UCSD-AML1 (cell line): ENCODE measurements at regions not wholly inside any gene's neighbourhood (a gene's known extent, or its start where the extent isn't known, plus 50 kb on each side); places are given as distances from the start of the nearest gene placed in this dataset.

Experiments
- DNase-seq: peaks from one replicate; lab custom pipeline; 2025; ENCODE audit not compliant: unreplicated experiment; lab: John Stamatoyannopoulos, UW

DNA sequence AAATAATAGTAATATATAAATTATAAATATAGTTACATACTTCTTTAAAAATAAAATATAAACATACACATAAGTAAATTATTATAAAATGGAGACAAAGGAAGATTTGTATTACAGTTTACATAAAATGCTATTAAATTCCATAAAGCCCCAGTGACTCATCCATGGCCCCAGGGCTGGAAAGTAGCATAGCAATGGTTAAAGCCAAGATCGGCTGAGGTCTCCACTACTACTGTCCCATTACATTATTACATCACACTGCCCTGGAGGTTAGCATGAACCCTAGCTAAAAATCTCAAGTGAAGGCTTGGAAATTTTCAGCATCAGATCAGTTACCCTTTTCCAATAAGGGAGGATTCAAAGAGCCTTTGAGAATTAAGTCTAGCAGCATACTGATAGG lies 936.2 kb downstream of the DSC3 start:
- no peak for DNase-seq

GRCh38 chr18:30103881-30104280 lies 938.7 kb downstream of the DSC3 start:
- DNase-seq: no peak

GRCh38 chr18:30096796-30097195 lies 945.7 kb downstream of the DSC3 start:
- no peak for DNase-seq

GRCh38 chr18:30094556-30094955 lies 948.0 kb downstream of the DSC3 start:
- DNase-seq: no peak

DNA sequence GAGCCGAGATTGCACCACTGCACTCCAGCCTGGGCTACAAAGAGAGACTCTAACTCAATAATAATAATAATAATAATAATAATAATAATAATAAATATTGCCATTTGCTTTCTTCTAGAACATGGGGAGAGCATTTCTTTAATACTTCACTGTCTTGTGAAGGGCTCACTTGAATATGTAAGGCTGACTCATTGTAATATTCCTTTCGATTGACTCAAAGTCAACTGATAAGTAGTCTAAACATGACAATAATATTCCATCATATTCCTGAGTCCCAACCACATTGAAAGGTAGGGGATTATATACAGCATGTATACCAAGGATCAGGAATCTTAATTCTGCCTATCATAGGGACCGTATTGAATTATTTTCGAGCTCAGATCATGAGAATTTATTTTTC lies 949.2 kb downstream of the DSC3 start:
- no peak for DNase-seq

DNA sequence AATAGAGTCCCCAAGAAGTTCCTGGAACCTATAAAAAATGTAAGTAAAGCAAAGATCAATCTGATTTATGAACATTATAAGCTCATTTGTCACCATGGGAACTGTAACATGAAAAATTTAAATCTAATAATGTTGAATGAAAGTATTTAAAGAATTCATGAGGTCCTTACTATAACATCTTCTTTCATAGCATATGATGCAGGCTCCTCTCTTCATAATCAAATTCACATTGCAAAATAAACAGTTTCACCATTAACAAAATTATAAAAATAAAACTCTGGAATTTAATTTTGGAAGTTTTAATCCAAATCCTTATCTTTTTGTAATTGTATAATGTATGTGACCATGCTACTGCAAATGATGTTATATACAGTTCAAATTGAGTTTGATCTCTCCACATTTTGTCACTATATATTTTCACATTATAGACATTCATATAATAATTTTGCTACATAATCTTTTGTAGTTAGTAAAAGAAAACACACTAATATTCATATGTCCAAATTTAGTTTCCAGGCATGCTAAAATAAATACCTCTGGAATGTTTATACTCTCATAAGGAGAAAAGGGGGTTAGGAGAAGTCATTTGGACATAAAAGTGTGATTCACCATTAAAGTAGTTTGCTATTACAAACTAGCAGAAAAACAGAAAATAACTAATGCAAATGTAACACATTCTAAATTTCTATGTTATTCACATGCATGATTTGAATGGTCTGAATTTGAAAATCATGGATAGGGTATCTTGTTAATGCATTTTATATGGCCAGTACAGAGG lies 954.1 kb downstream of the DSC3 start:
- no peak for DNase-seq

GRCh38 chr18:30086351-30086750 lies 956.2 kb downstream of the DSC3 start:
- DNase-seq: no peak

- no peak for DNase-seq
Measured at GRCh38 chr18:30081122-30081521, 961.4 kb downstream of the DSC3 start.

DNA sequence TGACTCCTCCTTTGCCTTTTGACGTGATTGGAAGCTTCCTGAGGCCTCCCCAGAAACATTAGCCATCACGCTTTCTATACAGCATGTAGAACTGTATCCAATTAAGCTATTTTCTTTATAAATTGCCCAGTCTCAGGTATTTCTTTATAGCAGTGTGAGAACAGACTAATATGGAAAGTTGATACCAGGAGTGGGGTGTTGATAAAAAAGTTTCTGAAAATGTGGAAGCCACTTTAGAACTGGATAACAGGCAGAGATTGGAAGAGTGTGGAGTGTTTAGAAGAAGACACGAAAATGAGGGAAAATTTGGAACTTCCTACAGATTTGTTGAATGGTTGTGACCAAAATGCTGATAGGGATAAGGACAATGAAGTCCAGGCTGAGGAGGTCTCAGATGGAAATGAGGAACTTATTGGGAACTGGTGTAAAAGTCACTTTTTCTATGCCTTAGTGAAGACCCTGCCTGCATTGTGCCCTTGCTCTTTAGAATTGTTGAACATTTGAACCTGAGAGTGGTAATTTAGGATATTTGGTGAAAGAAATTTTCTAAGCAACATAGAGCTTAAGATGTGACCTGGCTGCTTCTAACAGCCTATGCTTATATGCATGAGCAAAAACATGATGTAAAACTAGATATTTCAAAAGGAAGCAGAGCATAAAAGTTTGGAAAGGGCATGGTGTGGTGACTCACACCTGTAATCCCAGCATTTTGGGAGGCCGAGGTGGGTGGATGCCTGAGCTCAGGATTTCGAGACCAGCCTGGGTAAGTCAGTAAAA lies 969.7 kb downstream of the DSC3 start:
- no peak for DNase-seq

DNA sequence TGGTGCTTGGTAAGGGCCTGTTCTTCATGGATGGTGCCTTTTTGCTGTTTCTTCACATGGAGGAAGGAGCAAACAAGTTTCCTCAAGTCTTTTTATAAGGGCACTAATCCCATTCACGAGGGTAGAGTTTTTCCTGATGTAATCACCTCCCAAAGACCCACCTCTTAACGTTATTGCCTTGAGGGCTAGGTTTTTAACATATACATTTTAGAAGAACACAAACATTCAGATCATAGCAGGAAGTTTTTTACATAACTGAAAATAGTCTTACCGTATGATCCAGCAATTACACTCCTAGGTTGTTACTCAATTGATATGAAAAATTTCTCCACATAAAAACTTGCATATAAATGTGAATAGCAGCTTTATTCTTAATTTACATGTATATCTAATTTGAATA lies 976.3 kb downstream of the DSC3 start:
- no peak for DNase-seq

DNA sequence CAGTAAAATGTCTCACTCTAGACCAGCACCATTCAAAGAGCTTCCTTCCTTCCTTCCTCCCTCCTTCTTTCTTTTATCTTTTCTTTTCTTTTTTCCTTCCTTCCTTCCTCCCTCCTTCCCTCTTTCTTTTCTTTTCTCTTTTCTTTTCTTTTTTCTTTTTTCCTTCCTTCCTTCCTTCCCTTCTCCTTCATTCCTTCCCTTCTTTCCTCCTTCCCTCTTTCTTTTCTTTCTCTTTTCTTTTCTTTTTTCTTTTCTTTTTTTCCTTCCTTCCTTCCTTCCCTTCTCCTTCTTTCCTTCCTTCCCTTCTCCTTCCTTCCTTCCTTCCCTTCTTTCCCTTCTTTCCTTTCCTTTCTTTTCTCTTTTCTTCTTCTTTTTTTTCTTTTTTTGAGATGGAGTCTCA lies 985.1 kb downstream of the DSC3 start:
- DNase-seq: no peak

DNA sequence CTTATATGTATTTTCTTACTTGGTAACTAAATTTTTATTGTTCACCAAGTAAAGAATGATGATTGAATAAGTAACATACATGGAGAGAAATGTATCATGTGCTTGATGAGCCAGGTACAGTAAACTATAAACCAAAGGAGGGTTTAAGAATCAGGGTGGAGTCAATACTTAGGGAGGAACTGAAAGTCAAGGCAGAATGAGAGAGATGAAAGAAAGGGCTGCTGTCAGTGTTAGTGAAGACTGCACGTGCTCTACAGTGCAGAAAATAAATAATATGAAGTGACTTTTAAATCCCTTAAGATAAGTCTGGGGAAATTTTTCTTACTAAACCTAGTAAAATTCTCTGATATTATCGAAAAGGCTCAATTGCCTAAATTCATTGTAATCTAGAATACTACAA lies 986.0 kb downstream of the DSC3 start:
- DNase-seq: no peak

DNA sequence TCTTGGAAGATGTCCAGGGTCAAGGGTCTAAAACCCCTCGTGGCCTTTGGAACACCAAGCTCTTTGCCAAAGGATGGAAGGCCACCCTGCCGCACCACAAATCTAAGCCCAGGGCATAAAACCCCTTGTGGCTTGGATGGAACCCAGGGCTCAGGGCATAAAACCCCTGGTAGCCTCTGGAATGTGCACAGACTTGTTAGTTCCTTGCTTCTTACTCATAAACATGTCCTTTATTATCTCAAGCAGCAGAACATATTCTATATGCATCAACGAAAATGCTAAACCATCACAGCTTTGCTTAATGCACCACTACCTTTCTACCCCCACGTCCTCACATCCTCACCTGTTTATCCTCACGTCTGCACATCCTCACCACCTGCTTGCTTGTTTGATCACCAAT lies 998.0 kb downstream of the DSC3 start:
- no peak for DNase-seq

- no peak for DNase-seq
Measured at GRCh38 chr18:30039201-30039600, 1003.3 kb downstream of the DSC3 start.

DNA sequence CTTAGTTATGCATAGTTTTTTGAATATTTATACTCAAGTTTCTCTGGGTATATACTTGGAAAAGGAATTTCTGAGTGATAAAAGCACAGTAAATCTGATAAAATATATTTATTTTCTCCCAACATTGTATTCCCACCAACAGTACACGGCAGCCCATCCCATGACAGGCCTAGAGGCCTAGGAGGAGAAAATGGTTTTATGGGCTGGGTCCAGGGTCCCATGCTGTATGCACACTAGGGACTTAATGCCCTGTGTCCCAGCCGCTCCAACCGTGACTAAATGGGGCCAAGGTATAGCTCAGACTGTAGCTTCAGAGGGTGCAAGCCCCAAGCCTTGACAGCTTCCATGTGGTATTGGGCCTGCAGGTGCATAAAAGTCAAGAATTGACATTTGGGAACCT lies 1007.7 kb downstream of the DSC3 start:
- DNase-seq: no peak

GRCh38 chr18:30016179-30016578 lies 1026.4 kb downstream of the DSC3 start:
- DNase-seq: no peak

- no peak for DNase-seq
Measured at GRCh38 chr18:30004965-30005364, 1037.6 kb downstream of the DSC3 start.

- no peak for DNase-seq
Measured at GRCh38 chr18:29982218-29982617, 1060.3 kb downstream of the DSC3 start.

DNA sequence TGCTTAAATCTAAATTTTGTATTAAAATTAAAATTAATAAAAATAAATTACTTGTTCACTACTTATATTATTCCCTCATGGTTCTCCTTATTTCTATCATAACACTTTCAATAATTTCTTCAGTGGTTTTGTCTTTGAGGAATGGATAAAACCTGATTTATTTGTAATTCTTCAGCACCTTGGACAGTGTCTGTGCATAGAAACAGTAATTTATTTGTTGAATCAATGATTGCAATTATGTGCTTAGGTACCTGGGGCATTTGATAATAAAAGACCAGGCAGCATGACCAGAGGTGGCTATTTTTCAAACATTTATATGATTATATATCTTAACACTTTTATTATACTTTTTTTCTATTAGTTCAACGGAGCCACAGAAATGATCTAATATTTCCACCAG lies 1062.7 kb downstream of the DSC3 start:
- no peak for DNase-seq

DNA sequence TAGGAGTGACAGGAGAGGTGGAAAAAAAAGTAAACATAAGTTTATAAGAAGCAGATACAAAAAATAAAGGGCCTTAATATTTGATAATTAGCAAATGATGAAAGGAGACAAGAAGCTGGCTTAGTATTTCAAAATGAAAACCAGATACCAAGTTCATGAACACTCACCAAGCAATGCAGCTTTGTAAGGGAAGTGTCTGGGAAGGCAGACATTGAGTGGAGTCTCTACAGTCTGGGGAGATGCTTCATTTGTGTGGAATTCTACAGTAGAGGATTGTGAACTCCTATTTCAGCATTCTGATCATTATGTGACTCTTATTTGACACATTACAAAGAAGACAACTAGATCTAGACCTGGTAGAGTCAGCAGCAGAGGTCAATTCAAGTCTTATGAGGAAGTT lies 1072.7 kb downstream of the DSC3 start:
- DNase-seq: no peak

- no peak for DNase-seq
Measured at GRCh38 chr18:29962579-29962978, 1080.0 kb downstream of the DSC3 start.

- DNase-seq: no peak
Measured at GRCh38 chr18:29960539-29960938, 1082.0 kb downstream of the DSC3 start.

DNA sequence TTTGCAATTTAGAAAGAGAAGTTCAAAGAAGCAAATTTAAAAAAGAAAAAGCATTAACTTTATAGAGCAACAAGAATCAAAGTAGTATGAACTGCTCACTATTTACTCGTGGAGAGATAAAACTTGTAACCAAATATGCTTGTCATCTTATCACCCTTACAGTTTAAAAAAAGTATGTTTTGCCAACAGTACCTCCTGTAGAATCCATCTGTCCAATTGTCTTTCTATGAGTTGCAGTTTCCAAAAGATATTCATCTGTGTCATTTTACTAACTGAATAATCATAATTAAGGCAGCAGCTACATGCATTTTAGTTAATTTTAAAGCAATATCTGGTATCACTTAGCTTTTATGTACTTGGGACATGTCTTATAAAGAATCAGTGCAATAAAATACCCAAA lies 1112.3 kb downstream of the DSC3 start:
- no peak for DNase-seq
